ENCODE measurements at regions not wholly inside any gene's neighbourhood (a gene's known extent, or its start where the extent isn't known, plus 50 kb on each side); places are given as distances from the start of the nearest gene placed in this dataset.

DNA sequence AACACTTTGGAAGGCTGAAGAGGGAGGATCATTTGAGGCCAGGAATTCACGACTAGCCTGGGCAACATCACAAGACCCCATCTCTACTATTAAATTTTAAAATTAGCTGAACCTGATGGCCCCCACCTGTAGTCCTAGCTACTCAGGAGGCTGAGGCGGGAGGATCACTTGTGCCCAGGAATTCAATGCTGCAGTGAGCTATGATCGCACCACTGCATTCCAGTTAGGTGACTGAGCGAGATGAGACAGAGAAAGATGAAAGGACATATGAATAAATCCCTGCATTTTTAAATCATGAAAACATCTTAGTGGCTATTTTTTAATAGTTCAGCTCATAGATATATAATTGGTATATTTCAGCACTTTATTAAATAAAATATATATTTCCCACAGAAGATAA, 93.8 kb downstream of the GPR63 start:
- CTCF ChIA-PET: interaction anchor here (0.7 kb wide), 1 partner anchor 170 kb away, joined by 4 read pairs; no protein-coding TSS in a partner anchor

GRCh38 chr6:96742702-96743101, 94.6 kb downstream of the GPR63 start:
- no peak for DNase-seq (ENCODE audit: extremely low spot score)
- POLR2A ChIA-PET: no interaction called here

More for the DNA sequence above, 93.8 kb downstream of the GPR63 start:
- DNase-seq (ENCODE audit: extremely low spot score): no peak
- POLR2A ChIA-PET: no interaction called here
- TF ChIP-seq FOXM1 (IDR thresholded peaks at IDR 0.05; ENCODE audit: borderline replicate concordance): no peak
- TF ChIP-seq NFRKB (IDR thresholded peaks at IDR 0.05): no peak
- TF ChIP-seq FOXK2 (IDR thresholded peaks at IDR 0.05): no peak
- TF ChIP-seq ZNF384 (IDR thresholded peaks at IDR 0.05): no peak
- no peak for TF ChIP-seq SUZ12 (IDR thresholded peaks at IDR 0.05)
- TF ChIP-seq L3MBTL2 (conservative IDR thresholded peaks at IDR 0.05): no peak
- TF ChIP-seq ARNT (IDR thresholded peaks at IDR 0.05): no peak
- no peak for TF ChIP-seq FOXA1 (IDR thresholded peaks at IDR 0.05)

GRCh38 chr6:96735332-96735731, 101.9 kb downstream of the GPR63 start:
- ChIA-PET POLR2A (no interaction called here), CTCF (interaction anchor here (0.6 kb wide), 1 partner anchor 26 kb away, joined by 4 read pairs; no protein-coding TSS in a partner anchor)
- no peak for DNase-seq (ENCODE audit: extremely low spot score)
- no peak for TF ChIP-seq PKNOX1 (IDR thresholded peaks at IDR 0.05)
- no peak for TF ChIP-seq ELF4 (IDR thresholded peaks at IDR 0.05)
- TF ChIP-seq FOXA1 (IDR thresholded peaks at IDR 0.05): no peak
- TF ChIP-seq FOXM1 (IDR thresholded peaks at IDR 0.05; ENCODE audit: borderline replicate concordance): no peak
- TF ChIP-seq NFRKB (IDR thresholded peaks at IDR 0.05): no peak

More at GRCh38 chr6:96742702-96743101, 94.6 kb downstream of the GPR63 start:
- TF ChIP-seq FOXK2 (IDR thresholded peaks at IDR 0.05) (no peak), CTBP1 (IDR thresholded peaks at IDR 0.05; ENCODE audit: borderline replicate concordance) (no peak), ELF4 (IDR thresholded peaks at IDR 0.05) (no peak), HDGF (IDR thresholded peaks at IDR 0.05; ENCODE audit: borderline replicate concordance) (no peak), LEF1 (IDR thresholded peaks at IDR 0.05; ENCODE audit: borderline replicate concordance) (no peak), PKNOX1 (IDR thresholded peaks at IDR 0.05) (0 out of 2 replicates have a peak, but pooled peaks have one; percentile 15), NFRKB (IDR thresholded peaks at IDR 0.05) (no peak), L3MBTL2 (conservative IDR thresholded peaks at IDR 0.05) (no peak), SP1 (IDR thresholded peaks at IDR 0.05) (no peak)
- CTCF ChIA-PET: interaction anchor here (0.6 to 0.7 kb wide), 2 partner anchors 171 to 820 kb away, joined by 4 to 12 read pairs; no protein-coding TSS in a partner anchor

DNA sequence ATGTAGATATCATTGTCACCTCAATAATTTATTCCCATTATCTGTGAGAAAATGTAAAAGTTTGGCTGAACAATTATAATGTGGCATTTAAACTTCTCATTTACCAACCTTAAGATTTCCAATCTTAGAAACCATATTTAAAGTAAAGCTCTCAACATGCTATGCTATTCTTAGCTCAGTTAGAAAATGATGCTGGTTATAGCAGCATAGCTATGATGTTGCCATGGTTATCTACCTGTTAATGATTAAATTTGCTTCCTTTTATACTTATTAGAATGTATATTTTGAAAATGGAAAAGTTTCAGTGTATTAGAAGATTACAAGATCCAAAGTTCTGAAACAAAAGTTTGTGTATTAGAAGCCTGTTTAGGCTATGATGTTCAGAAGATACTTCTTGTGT, 110.1 kb downstream of the GPR63 start:
- TF ChIP-seq L3MBTL2 (conservative IDR thresholded peaks at IDR 0.05) (no peak), TARDBP (IDR thresholded peaks at IDR 0.05) (no peak), ELF4 (IDR thresholded peaks at IDR 0.05) (no peak), SP1 (IDR thresholded peaks at IDR 0.05) (no peak), PKNOX1 (IDR thresholded peaks at IDR 0.05) (no peak), NFRKB (IDR thresholded peaks at IDR 0.05) (no peak), ZNF384 (IDR thresholded peaks at IDR 0.05) (no peak), ARNT (IDR thresholded peaks at IDR 0.05) (no peak), FOXM1 (IDR thresholded peaks at IDR 0.05; ENCODE audit: borderline replicate concordance) (no peak), FOXK2 (IDR thresholded peaks at IDR 0.05) (no peak), CTBP1 (IDR thresholded peaks at IDR 0.05; ENCODE audit: borderline replicate concordance) (no peak), SUZ12 (IDR thresholded peaks at IDR 0.05) (no peak), LEF1 (IDR thresholded peaks at IDR 0.05; ENCODE audit: borderline replicate concordance) (no peak), BHLHE40 (IDR thresholded peaks at IDR 0.05; ENCODE audit: borderline replicate concordance) (no peak), FOXA1 (IDR thresholded peaks at IDR 0.05) (no peak), HDGF (IDR thresholded peaks at IDR 0.05; ENCODE audit: borderline replicate concordance) (no peak)
- POLR2A ChIA-PET: no interaction called here
- DNase-seq (ENCODE audit: extremely low spot score): no peak
- CTCF ChIA-PET: no interaction called here

- ChIA-PET CTCF (no interaction called here), POLR2A (no interaction called here)
- DNase-seq (ENCODE audit: extremely low spot score): no peak
- TF ChIP-seq SUZ12 (IDR thresholded peaks at IDR 0.05): no peak
- TF ChIP-seq CTBP1 (IDR thresholded peaks at IDR 0.05; ENCODE audit: borderline replicate concordance): no peak
- TF ChIP-seq ELF4 (IDR thresholded peaks at IDR 0.05): no peak
- no peak for TF ChIP-seq FOXK2 (IDR thresholded peaks at IDR 0.05)
- TF ChIP-seq PKNOX1 (IDR thresholded peaks at IDR 0.05): no peak
- no peak for TF ChIP-seq FOXM1 (IDR thresholded peaks at IDR 0.05; ENCODE audit: borderline replicate concordance)
- TF ChIP-seq L3MBTL2 (conservative IDR thresholded peaks at IDR 0.05): no peak
- TF ChIP-seq SP1 (IDR thresholded peaks at IDR 0.05): no peak
Measured at GRCh38 chr6:96725296-96725695, 112.0 kb downstream of the GPR63 start.

- TF ChIP-seq PKNOX1 (IDR thresholded peaks at IDR 0.05): no peak
- TF ChIP-seq ZNF384 (IDR thresholded peaks at IDR 0.05): no peak
- TF ChIP-seq NFRKB (IDR thresholded peaks at IDR 0.05): no peak
- TF ChIP-seq ELF4 (IDR thresholded peaks at IDR 0.05): no peak
- no peak for TF ChIP-seq HDGF (IDR thresholded peaks at IDR 0.05; ENCODE audit: borderline replicate concordance)
- no peak for TF ChIP-seq FOXK2 (IDR thresholded peaks at IDR 0.05)
- TF ChIP-seq SUZ12 (IDR thresholded peaks at IDR 0.05): no peak
- no peak for TF ChIP-seq FOXA1 (IDR thresholded peaks at IDR 0.05)
- no peak for TF ChIP-seq SP1 (IDR thresholded peaks at IDR 0.05)
- TF ChIP-seq CTBP1 (IDR thresholded peaks at IDR 0.05; ENCODE audit: borderline replicate concordance): no peak
- TF ChIP-seq L3MBTL2 (conservative IDR thresholded peaks at IDR 0.05): no peak
- no peak for TF ChIP-seq FOXM1 (IDR thresholded peaks at IDR 0.05; ENCODE audit: borderline replicate concordance)
- TF ChIP-seq LEF1 (IDR thresholded peaks at IDR 0.05; ENCODE audit: borderline replicate concordance): no peak
- no peak for TF ChIP-seq ARNT (IDR thresholded peaks at IDR 0.05)
- TF ChIP-seq TARDBP (IDR thresholded peaks at IDR 0.05): no peak
- no peak for TF ChIP-seq BHLHE40 (IDR thresholded peaks at IDR 0.05; ENCODE audit: borderline replicate concordance)
- DNase-seq (ENCODE audit: extremely low spot score): no peak
- ChIA-PET POLR2A (no interaction called here), CTCF (no interaction called here)
Measured at GRCh38 chr6:96724641-96725040, 112.6 kb downstream of the GPR63 start.

All from HEK293T (cell line).